ENCODE measurements at regions not wholly inside any gene's neighbourhood (a gene's known extent, or its start where the extent isn't known, plus 50 kb on each side); places are given as distances from the start of the nearest gene placed in this dataset.

DNA sequence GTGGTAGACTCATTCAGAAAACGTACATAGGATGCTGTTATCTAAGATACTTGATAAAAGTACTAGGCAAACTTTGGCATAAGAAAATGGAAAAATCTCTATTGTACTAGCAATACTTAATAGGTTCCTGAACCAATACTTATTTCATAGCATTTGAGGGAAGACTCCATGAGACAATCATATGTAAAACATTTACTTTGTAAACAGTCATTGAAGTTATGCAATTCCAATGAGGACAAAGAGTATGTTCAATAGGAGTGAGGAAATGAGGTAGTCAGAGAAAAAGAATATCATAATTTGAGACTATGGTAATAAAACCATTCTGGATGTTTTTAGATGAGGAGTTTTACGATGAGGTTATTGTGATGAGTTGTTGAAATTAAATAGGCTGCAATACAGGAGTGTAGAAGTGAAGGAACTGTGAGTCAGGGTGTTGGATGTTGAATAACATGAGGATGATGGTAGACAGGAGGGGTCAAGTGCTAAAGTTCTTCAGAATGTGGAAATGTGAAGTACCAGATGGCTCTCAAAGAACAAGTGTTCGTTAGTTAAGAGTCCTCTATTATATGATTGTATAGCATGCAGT lies 397.9 kb downstream of the PPP3CA start:
- TF ChIP-seq, protein P1, sequence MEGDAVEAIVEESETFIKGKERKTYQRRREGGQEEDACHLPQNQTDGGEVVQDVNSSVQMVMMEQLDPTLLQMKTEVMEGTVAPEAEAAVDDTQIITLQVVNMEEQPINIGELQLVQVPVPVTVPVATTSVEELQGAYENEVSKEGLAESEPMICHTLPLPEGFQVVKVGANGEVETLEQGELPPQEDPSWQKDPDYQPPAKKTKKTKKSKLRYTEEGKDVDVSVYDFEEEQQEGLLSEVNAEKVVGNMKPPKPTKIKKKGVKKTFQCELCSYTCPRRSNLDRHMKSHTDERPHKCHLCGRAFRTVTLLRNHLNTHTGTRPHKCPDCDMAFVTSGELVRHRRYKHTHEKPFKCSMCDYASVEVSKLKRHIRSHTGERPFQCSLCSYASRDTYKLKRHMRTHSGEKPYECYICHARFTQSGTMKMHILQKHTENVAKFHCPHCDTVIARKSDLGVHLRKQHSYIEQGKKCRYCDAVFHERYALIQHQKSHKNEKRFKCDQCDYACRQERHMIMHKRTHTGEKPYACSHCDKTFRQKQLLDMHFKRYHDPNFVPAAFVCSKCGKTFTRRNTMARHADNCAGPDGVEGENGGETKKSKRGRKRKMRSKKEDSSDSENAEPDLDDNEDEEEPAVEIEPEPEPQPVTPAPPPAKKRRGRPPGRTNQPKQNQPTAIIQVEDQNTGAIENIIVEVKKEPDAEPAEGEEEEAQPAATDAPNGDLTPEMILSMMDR (IDR thresholded peaks at IDR 0.05; ENCODE audit: poor library complexity) = no peak
- TF ChIP-seq EZH2 (IDR thresholded peaks at IDR 0.05; ENCODE audit: borderline replicate concordance) (no peak), EZH2phosphoT487 (IDR thresholded peaks at IDR 0.05; ENCODE audit: low read depth, severe bottlenecking, unreplicated experiment) (no peak)
